ENCODE measurements at regions not wholly inside any gene's neighbourhood (a gene's known extent, or its start where the extent isn't known, plus 50 kb on each side); places are given as distances from the start of the nearest gene placed in this dataset.
"Not testable (repeated sequence)": the region's sequence is repeated elsewhere in the genome, so short reads cannot be mapped to it uniquely, and the experiment has no call there.

GRCh38 chr17:33954597-33954996 is 300.5 kb upstream of the CCL2 start:
- DNase-seq (ENCODE audit: insufficient read length, low spot score) (no peak), FAIRE-seq (no peak)

- no peak for FAIRE-seq
Measured at GRCh38 chr17:33955461-33955860, 299.6 kb upstream of the CCL2 start.

GRCh38 chr17:33959098-33959497 is 296.0 kb upstream of the CCL2 start:
- not testable (repeated sequence) for FAIRE-seq; DNase-seq (ENCODE audit: insufficient read length, low spot score)

More at GRCh38 chr17:33955461-33955860, 299.6 kb upstream of the CCL2 start:
- no peak for DNase-seq (ENCODE audit: insufficient read length, low spot score)

GRCh38 chr17:33962857-33963655 is 292.0 kb upstream of the CCL2 start:
- FAIRE-seq (no peak), DNase-seq (ENCODE audit: insufficient read length, low spot score) (no peak)

- no peak for FAIRE-seq
Measured at GRCh38 chr17:33964344-33964979, 290.6 kb upstream of the CCL2 start.

GRCh38 chr17:33966410-33967059 is 288.6 kb upstream of the CCL2 start:
- no peak for DNase-seq (ENCODE audit: insufficient read length, low spot score)
- FAIRE-seq, result no peak

More at GRCh38 chr17:33964344-33964979, 290.6 kb upstream of the CCL2 start:
- no peak for DNase-seq (ENCODE audit: insufficient read length, low spot score)

- no peak for FAIRE-seq
Measured at GRCh38 chr17:33967608-33968349, 287.3 kb upstream of the CCL2 start.

GRCh38 chr17:33968350-33969044 is 286.6 kb upstream of the CCL2 start:
- DNase-seq (ENCODE audit: insufficient read length, low spot score) (no peak), FAIRE-seq (no peak)

More at GRCh38 chr17:33967608-33968349, 287.3 kb upstream of the CCL2 start:
- no peak for DNase-seq (ENCODE audit: insufficient read length, low spot score)

GRCh38 chr17:33970279-33970678 is 284.8 kb upstream of the CCL2 start:
- no peak for FAIRE-seq
- DNase-seq (ENCODE audit: insufficient read length, low spot score), result no peak

- FAIRE-seq, result no peak
- DNase-seq (ENCODE audit: insufficient read length, low spot score), result no peak
Measured at GRCh38 chr17:33972763-33973162, 282.3 kb upstream of the CCL2 start.

- DNase-seq (ENCODE audit: insufficient read length, low spot score) (no peak), FAIRE-seq (no peak)
Measured at GRCh38 chr17:33973491-33973890, 281.6 kb upstream of the CCL2 start.

GRCh38 chr17:33974276-33974675 is 280.8 kb upstream of the CCL2 start:
- no peak for FAIRE-seq
- no peak for DNase-seq (ENCODE audit: insufficient read length, low spot score)

- FAIRE-seq, result no peak
Measured at GRCh38 chr17:33976831-33977230, 278.3 kb upstream of the CCL2 start.

GRCh38 chr17:33977729-33978514 is 277.2 kb upstream of the CCL2 start:
- no peak for DNase-seq (ENCODE audit: insufficient read length, low spot score)
- no peak for FAIRE-seq

More at GRCh38 chr17:33976831-33977230, 278.3 kb upstream of the CCL2 start:
- DNase-seq (ENCODE audit: insufficient read length, low spot score), result no peak

GRCh38 chr17:33978889-33979288 is 276.2 kb upstream of the CCL2 start:
- no peak for FAIRE-seq
- DNase-seq (ENCODE audit: insufficient read length, low spot score), result no peak

GRCh38 chr17:33980193-33980592 is 274.9 kb upstream of the CCL2 start:
- DNase-seq (ENCODE audit: insufficient read length, low spot score) (no peak), FAIRE-seq (no peak)

GRCh38 chr17:33981711-33982601 is 273.1 kb upstream of the CCL2 start:
- FAIRE-seq, result no peak

GRCh38 chr17:33982909-33983308 is 272.2 kb upstream of the CCL2 start:
- DNase-seq (ENCODE audit: insufficient read length, low spot score) (no peak), FAIRE-seq (no peak)

More at GRCh38 chr17:33981711-33982601, 273.1 kb upstream of the CCL2 start:
- no peak for DNase-seq (ENCODE audit: insufficient read length, low spot score)

All from HTR-8/SVneo (cell line).